ENCODE measurements at regions not wholly inside any gene's neighbourhood (a gene's known extent, or its start where the extent isn't known, plus 50 kb on each side); places are given as distances from the start of the nearest gene placed in this dataset.

DNA sequence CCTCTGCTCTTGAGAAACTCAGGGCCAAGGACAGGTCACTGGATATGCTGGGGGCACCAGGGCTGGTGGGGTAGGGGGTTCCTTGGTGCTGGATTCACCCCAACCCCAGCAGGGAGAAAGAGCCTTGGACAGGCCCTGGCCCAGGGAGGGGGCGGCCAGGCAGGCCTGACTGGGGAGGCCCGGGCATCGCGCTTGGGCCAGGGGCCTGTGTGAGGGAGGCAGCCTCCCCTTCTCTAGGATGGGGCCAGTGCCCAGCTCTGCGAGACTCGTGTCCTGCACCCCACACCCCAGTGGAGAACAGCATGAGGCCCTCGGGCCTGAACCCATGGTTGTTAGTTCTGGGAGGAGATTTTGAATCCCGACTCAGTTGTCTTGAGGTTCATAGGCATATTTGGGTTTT lies 217.1 kb downstream of the ZNF248 start:
- no peak for TF ChIP-seq EZH2 (IDR thresholded peaks at IDR 0.05; ENCODE audit: borderline replicate concordance, insufficient read depth, low read depth, low read length, poor library complexity, severe bottlenecking)
- TF ChIP-seq, protein P1, sequence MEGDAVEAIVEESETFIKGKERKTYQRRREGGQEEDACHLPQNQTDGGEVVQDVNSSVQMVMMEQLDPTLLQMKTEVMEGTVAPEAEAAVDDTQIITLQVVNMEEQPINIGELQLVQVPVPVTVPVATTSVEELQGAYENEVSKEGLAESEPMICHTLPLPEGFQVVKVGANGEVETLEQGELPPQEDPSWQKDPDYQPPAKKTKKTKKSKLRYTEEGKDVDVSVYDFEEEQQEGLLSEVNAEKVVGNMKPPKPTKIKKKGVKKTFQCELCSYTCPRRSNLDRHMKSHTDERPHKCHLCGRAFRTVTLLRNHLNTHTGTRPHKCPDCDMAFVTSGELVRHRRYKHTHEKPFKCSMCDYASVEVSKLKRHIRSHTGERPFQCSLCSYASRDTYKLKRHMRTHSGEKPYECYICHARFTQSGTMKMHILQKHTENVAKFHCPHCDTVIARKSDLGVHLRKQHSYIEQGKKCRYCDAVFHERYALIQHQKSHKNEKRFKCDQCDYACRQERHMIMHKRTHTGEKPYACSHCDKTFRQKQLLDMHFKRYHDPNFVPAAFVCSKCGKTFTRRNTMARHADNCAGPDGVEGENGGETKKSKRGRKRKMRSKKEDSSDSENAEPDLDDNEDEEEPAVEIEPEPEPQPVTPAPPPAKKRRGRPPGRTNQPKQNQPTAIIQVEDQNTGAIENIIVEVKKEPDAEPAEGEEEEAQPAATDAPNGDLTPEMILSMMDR (IDR thresholded peaks at IDR 0.05), result no peak
